ENCODE measurements at regions not wholly inside any gene's neighbourhood (a gene's known extent, or its start where the extent isn't known, plus 50 kb on each side); places are given as distances from the start of the nearest gene placed in this dataset.
"Not testable (repeated sequence)": the region's sequence is repeated elsewhere in the genome, so short reads cannot be mapped to it uniquely, and the experiment has no call there.

GRCh38 chr7:15810383-15810782 is 123.9 kb upstream of the MEOX2 start:
- not testable (repeated sequence) for H3K4me3 ChIP-seq (ENCODE audit: low read depth, low read length); H3K27ac Mint-ChIP-seq; H3K27me3 Mint-ChIP-seq; H3K27ac ChIP-seq (ENCODE audit: insufficient read depth, low read length, poor library complexity, severe bottlenecking); DNase-seq; H3K4me1 Mint-ChIP-seq; H3K27me3 ChIP-seq (ENCODE audit: control insufficient read depth, insufficient read depth, low read length); H3K9me3 ChIP-seq (ENCODE audit: control insufficient read depth in 2 of 2, low read length in 2 of 2); H3K36me3 ChIP-seq (ENCODE audit: control insufficient read depth, insufficient read depth, low read length); H3K4me1 ChIP-seq (ENCODE audit: control insufficient read depth, insufficient read depth, low read length, poor library complexity, severe bottlenecking); H3K4me3 Mint-ChIP-seq; H3K36me3 Mint-ChIP-seq; ATAC-seq (ENCODE audit: low read depth in 2 of 2)
- peaks cover 0 to 18% (median 13%) of the 10 kb centered on the region in 7 donors for H3K9me3 Mint-ChIP-seq

GRCh38 chr7:15809936-15810335 is 123.5 kb upstream of the MEOX2 start:
- H3K36me3 Mint-ChIP-seq; H3K36me3 ChIP-seq (ENCODE audit: control insufficient read depth, insufficient read depth, low read length); H3K27me3 ChIP-seq (ENCODE audit: control insufficient read depth, insufficient read depth, low read length); ATAC-seq (ENCODE audit: low read depth in 2 of 2); H3K4me3 ChIP-seq (ENCODE audit: low read depth, low read length); H3K9me3 ChIP-seq (ENCODE audit: control insufficient read depth in 2 of 2, low read length in 2 of 2); H3K27ac Mint-ChIP-seq; H3K27me3 Mint-ChIP-seq; H3K27ac ChIP-seq (ENCODE audit: insufficient read depth, low read length, poor library complexity, severe bottlenecking); H3K4me3 Mint-ChIP-seq; DNase-seq; H3K4me1 ChIP-seq (ENCODE audit: control insufficient read depth, insufficient read depth, low read length, poor library complexity, severe bottlenecking); H3K4me1 Mint-ChIP-seq: not testable (repeated sequence)
- H3K9me3 Mint-ChIP-seq, result peaks cover 0 to 18% (median 14%) of the 10 kb centered on the region in 7 donors

- H3K27me3 ChIP-seq (ENCODE audit: control insufficient read depth, insufficient read depth, low read length), result no peaks in the 10 kb centered on the region
- no peak overlapping the region for H3K4me3 Mint-ChIP-seq
- no peak overlapping the region for H3K27ac ChIP-seq (ENCODE audit: insufficient read depth, low read length, poor library complexity, severe bottlenecking)
- H3K9me3 Mint-ChIP-seq, result peaks cover 0 to 30% (median 11%) of the 10 kb centered on the region in 7 donors
- H3K27me3 Mint-ChIP-seq, result no peaks in the 10 kb centered on the region
- no peaks in the 10 kb centered on the region for H3K36me3 Mint-ChIP-seq
- no peak overlapping the region for H3K4me3 ChIP-seq (ENCODE audit: low read depth, low read length)
- no peak for DNase-seq
- no peaks in the 10 kb centered on the region for H3K4me1 Mint-ChIP-seq
- no peak overlapping the region for H3K27ac Mint-ChIP-seq
- no peaks in the 10 kb centered on the region for H3K4me1 ChIP-seq (ENCODE audit: control insufficient read depth, insufficient read depth, low read length, poor library complexity, severe bottlenecking)
- no peaks in the 10 kb centered on the region for H3K36me3 ChIP-seq (ENCODE audit: control insufficient read depth, insufficient read depth, low read length)
- ATAC-seq (ENCODE audit: low read depth in 2 of 2), result no peak
- H3K9me3 ChIP-seq (ENCODE audit: control insufficient read depth in 2 of 2, low read length in 2 of 2), result no peaks in the 10 kb centered on the region
Measured at GRCh38 chr7:15805891-15806290, 119.4 kb upstream of the MEOX2 start.

- Histone ChIP-seq H3K4me3 (ENCODE audit: low read depth, low read length) (no peak overlapping the region), H3K4me1 (ENCODE audit: control insufficient read depth, insufficient read depth, low read length, poor library complexity, severe bottlenecking) (no peaks in the 10 kb centered on the region), H3K27me3 (ENCODE audit: control insufficient read depth, insufficient read depth, low read length) (no peaks in the 10 kb centered on the region), H3K27ac (ENCODE audit: insufficient read depth, low read length, poor library complexity, severe bottlenecking) (no peak overlapping the region), H3K9me3 (ENCODE audit: control insufficient read depth in 2 of 2, low read length in 2 of 2) (peaks cover 0 to 6% of the 10 kb centered on the region in 2 experiments), H3K36me3 (ENCODE audit: control insufficient read depth, insufficient read depth, low read length) (no peaks in the 10 kb centered on the region)
- no peak for DNase-seq
- Mint-ChIP-seq H3K27me3 (no peaks in the 10 kb centered on the region), H3K27ac (no peak overlapping the region), H3K4me1 (no peaks in the 10 kb centered on the region), H3K9me3 (peaks cover 0 to 23% (median 9%) of the 10 kb centered on the region in 7 donors), H3K36me3 (no peaks in the 10 kb centered on the region), H3K4me3 (no peak overlapping the region)
- no peak for ATAC-seq (ENCODE audit: low read depth in 2 of 2)
Measured at GRCh38 chr7:15802425-15802824, 115.9 kb upstream of the MEOX2 start.

GRCh38 chr7:15801551-15801950 is 115.1 kb upstream of the MEOX2 start:
- DNase-seq, result no peak
- no peak overlapping the region for H3K27ac Mint-ChIP-seq
- Histone ChIP-seq H3K27me3 (ENCODE audit: control insufficient read depth, insufficient read depth, low read length) (no peaks in the 10 kb centered on the region), H3K9me3 (ENCODE audit: control insufficient read depth in 2 of 2, low read length in 2 of 2) (peaks cover 0 to 6% of the 10 kb centered on the region in 2 experiments), H3K36me3 (ENCODE audit: control insufficient read depth, insufficient read depth, low read length) (no peaks in the 10 kb centered on the region), H3K4me3 (ENCODE audit: low read depth, low read length) (no peak overlapping the region), H3K27ac (ENCODE audit: insufficient read depth, low read length, poor library complexity, severe bottlenecking) (no peak overlapping the region), H3K4me1 (ENCODE audit: control insufficient read depth, insufficient read depth, low read length, poor library complexity, severe bottlenecking) (no peaks in the 10 kb centered on the region)
- H3K4me3 Mint-ChIP-seq, result no peak overlapping the region
- peaks cover 0 to 23% (median 6%) of the 10 kb centered on the region in 7 donors for H3K9me3 Mint-ChIP-seq
- no peaks in the 10 kb centered on the region for H3K4me1 Mint-ChIP-seq
- H3K36me3 Mint-ChIP-seq, result no peaks in the 10 kb centered on the region
- ATAC-seq (ENCODE audit: low read depth in 2 of 2), result no peak
- H3K27me3 Mint-ChIP-seq, result no peaks in the 10 kb centered on the region

- no peak overlapping the region for H3K27ac Mint-ChIP-seq
- H3K27me3 Mint-ChIP-seq, result no peaks in the 10 kb centered on the region
- H3K36me3 Mint-ChIP-seq, result no peaks in the 10 kb centered on the region
- H3K4me1 Mint-ChIP-seq, result no peaks in the 10 kb centered on the region
- no peak for DNase-seq
- H3K9me3 Mint-ChIP-seq, result peaks cover 0 to 23% (median 6%) of the 10 kb centered on the region in 7 donors
- Histone ChIP-seq H3K9me3 (ENCODE audit: control insufficient read depth in 2 of 2, low read length in 2 of 2) (peaks cover 0 to 6% of the 10 kb centered on the region in 2 experiments), H3K27me3 (ENCODE audit: control insufficient read depth, insufficient read depth, low read length) (no peaks in the 10 kb centered on the region), H3K4me1 (ENCODE audit: control insufficient read depth, insufficient read depth, low read length, poor library complexity, severe bottlenecking) (no peaks in the 10 kb centered on the region), H3K4me3 (ENCODE audit: low read depth, low read length) (no peak overlapping the region), H3K36me3 (ENCODE audit: control insufficient read depth, insufficient read depth, low read length) (no peaks in the 10 kb centered on the region), H3K27ac (ENCODE audit: insufficient read depth, low read length, poor library complexity, severe bottlenecking) (no peak overlapping the region)
- no peak overlapping the region for H3K4me3 Mint-ChIP-seq
- ATAC-seq (ENCODE audit: low read depth in 2 of 2), result no peak
Measured at GRCh38 chr7:15801041-15801440, 114.6 kb upstream of the MEOX2 start.

GRCh38 chr7:15798081-15798480 is 111.6 kb upstream of the MEOX2 start:
- no peak overlapping the region for H3K27ac Mint-ChIP-seq
- H3K36me3 ChIP-seq (ENCODE audit: control insufficient read depth, insufficient read depth, low read length), result no peaks in the 10 kb centered on the region
- no peaks in the 10 kb centered on the region for H3K36me3 Mint-ChIP-seq
- peaks cover 0 to 28% (median 6%) of the 10 kb centered on the region in 7 donors for H3K9me3 Mint-ChIP-seq
- H3K4me1 ChIP-seq (ENCODE audit: control insufficient read depth, insufficient read depth, low read length, poor library complexity, severe bottlenecking), result no peaks in the 10 kb centered on the region
- no peak for ATAC-seq (ENCODE audit: low read depth in 2 of 2)
- no peak for DNase-seq
- H3K27ac ChIP-seq (ENCODE audit: insufficient read depth, low read length, poor library complexity, severe bottlenecking), result no peak overlapping the region
- no peak overlapping the region for H3K4me3 ChIP-seq (ENCODE audit: low read depth, low read length)
- H3K27me3 Mint-ChIP-seq, result no peaks in the 10 kb centered on the region
- H3K9me3 ChIP-seq (ENCODE audit: control insufficient read depth in 2 of 2, low read length in 2 of 2), result peaks cover 0 to 6% of the 10 kb centered on the region in 2 experiments
- H3K4me3 Mint-ChIP-seq, result no peak overlapping the region
- no peaks in the 10 kb centered on the region for H3K27me3 ChIP-seq (ENCODE audit: control insufficient read depth, insufficient read depth, low read length)
- H3K4me1 Mint-ChIP-seq, result no peaks in the 10 kb centered on the region

- H3K27ac ChIP-seq (ENCODE audit: insufficient read depth, low read length, poor library complexity, severe bottlenecking), result no peak overlapping the region
- H3K4me3 Mint-ChIP-seq, result no peak overlapping the region
Measured at GRCh38 chr7:15795393-15795792, 108.9 kb upstream of the MEOX2 start.

More at GRCh38 chr7:15795393-15795792, 108.9 kb upstream of the MEOX2 start:
- H3K36me3 Mint-ChIP-seq, result no peaks in the 10 kb centered on the region
- Histone ChIP-seq H3K4me1 (ENCODE audit: control insufficient read depth, insufficient read depth, low read length, poor library complexity, severe bottlenecking) (no peaks in the 10 kb centered on the region), H3K27me3 (ENCODE audit: control insufficient read depth, insufficient read depth, low read length) (no peaks in the 10 kb centered on the region), H3K4me3 (ENCODE audit: low read depth, low read length) (no peak overlapping the region), H3K9me3 (ENCODE audit: control insufficient read depth in 2 of 2, low read length in 2 of 2) (peaks cover 0 to 6% of the 10 kb centered on the region in 2 experiments), H3K36me3 (ENCODE audit: control insufficient read depth, insufficient read depth, low read length) (no peaks in the 10 kb centered on the region)
- no peak overlapping the region for H3K27ac Mint-ChIP-seq
- ATAC-seq (ENCODE audit: low read depth in 2 of 2) (no peak), DNase-seq (no peak)
- peaks cover 0 to 30% (median 10%) of the 10 kb centered on the region in 7 donors for H3K9me3 Mint-ChIP-seq
- no peaks in the 10 kb centered on the region for H3K27me3 Mint-ChIP-seq
- no peaks in the 10 kb centered on the region for H3K4me1 Mint-ChIP-seq
